DND-41 (cell line): ENCODE measurements at regions not wholly inside any gene's neighbourhood (a gene's known extent, or its start where the extent isn't known, plus 50 kb on each side); places are given as distances from the start of the nearest gene placed in this dataset.

Source experiments
- ATAC-seq: fragments of 200-7000 bp; cut with Tn5 transposase; 3 replicates; pipeline ENCODE4 v1.9.1; 2021; ENCODE audit warnings: low read depth; ENCODE audit not compliant: insufficient read depth
- DNase-seq: peaks from one replicate; pipeline ENCODE4 v3.0.0-alpha.2; 2020
- H2AFZ ChIP-seq: 2 replicates; pipeline ENCODE4 v1.6.0; 2012; ENCODE audit warnings: low read depth, low read length
- H3K27ac ChIP-seq: 2 replicates; pipeline ENCODE4 v1.5.1; 2012; ENCODE audit warnings: low read length, inconsistent platforms
- H3K27me3 ChIP-seq: fragments of 200-600 bp; sonication (generic); 2 replicates; pipeline ENCODE4 v1.6.0; 2012; ENCODE audit warnings: low read length, mild to moderate bottlenecking, inconsistent platforms; ENCODE audit not compliant: insufficient read depth, poor library complexity
- H3K36me3 ChIP-seq: 2 replicates; pipeline ENCODE4 v1.5.1; 2012; ENCODE audit warnings: low read length, inconsistent platforms; ENCODE audit not compliant: insufficient read depth
- H3K4me1 ChIP-seq: 2 replicates; pipeline ENCODE4 v1.5.1; 2012; ENCODE audit warnings: mild to moderate bottlenecking, low read length; ENCODE audit not compliant: insufficient read depth
- H3K4me2 ChIP-seq: 2 replicates; pipeline ENCODE4 v1.6.0; 2012; ENCODE audit warnings: mild to moderate bottlenecking, moderate library complexity, low read length, inconsistent platforms; ENCODE audit not compliant: insufficient read depth
- H3K4me3 ChIP-seq, 2 experiments: fragments of 200-600 bp in 1 of 2; shearing (Covaris generic) in 1 of 2; 2 replicates each; pipeline ENCODE4 v1.5.1; 2012 to 2016; ENCODE audit warnings: inconsistent platforms in 2 of 2, low read length in 2 of 2, mild to moderate bottlenecking in 2 of 2, low read depth in 1 of 2, moderate library complexity in 1 of 2
- H3K79me2 ChIP-seq: 2 replicates; pipeline ENCODE4 v1.6.0; 2012; ENCODE audit warnings: low read length, inconsistent platforms; ENCODE audit not compliant: insufficient read depth
- H3K9ac ChIP-seq: 2 replicates; pipeline ENCODE4 v1.6.0; 2012; ENCODE audit warnings: low read depth, mild to moderate bottlenecking, inconsistent platforms, low read length, moderate library complexity
- H3K9me3 ChIP-seq: 2 replicates; pipeline ENCODE4 v1.5.1; 2012; ENCODE audit warnings: low read length, moderate library complexity, mild to moderate bottlenecking, inconsistent platforms; ENCODE audit not compliant: insufficient read depth, severe bottlenecking
- H4K20me1 ChIP-seq: 2 replicates; pipeline ENCODE4 v1.6.0; 2012; ENCODE audit warnings: low read length; ENCODE audit not compliant: insufficient read depth
- CTCF ChIP-seq: IDR thresholded peaks from 2 replicates; pipeline ENCODE4 v1.5.1; 2012; ENCODE audit warnings: borderline replicate concordance, low read length, moderate library complexity, mild to moderate bottlenecking; ENCODE audit not compliant: poor library complexity, severe bottlenecking; ENCODE audit errors: extremely low read depth
- EZH2 ChIP-seq: IDR thresholded peaks from 3 replicates; pipeline ENCODE4 v1.6.1; 2012; ENCODE audit warnings: borderline replicate concordance, low read depth, mild to moderate bottlenecking, moderate library complexity, low read length, inconsistent platforms; ENCODE audit not compliant: severe bottlenecking

- no peaks in the 10 kb centered on the region for H4K20me1 ChIP-seq
- H2AFZ ChIP-seq = no peak overlapping the region
- H3K27me3 ChIP-seq = no peaks in the 10 kb centered on the region
- H3K4me3 ChIP-seq = no peak overlapping the region
- H3K4me1 ChIP-seq = no peaks in the 10 kb centered on the region
- no peak overlapping the region for H3K27ac ChIP-seq
- no peak for DNase-seq
- ATAC-seq = no peak
- no peaks in the 10 kb centered on the region for H3K36me3 ChIP-seq
- no peak for TF ChIP-seq CTCF
- no peak for TF ChIP-seq EZH2
- H3K79me2 ChIP-seq = no peaks in the 10 kb centered on the region
- no peaks in the 10 kb centered on the region for H3K9me3 ChIP-seq
- H3K4me2 ChIP-seq = no peak overlapping the region
- no peak overlapping the region for H3K9ac ChIP-seq
Observed at GRCh38 chr4:171599628-171600027, 213.6 kb upstream of the GALNTL6 start.

GRCh38 chr4:171594293-171594692 is 218.9 kb upstream of the GALNTL6 start:
- DNase-seq (no peak), ATAC-seq (no peak)
- Histone ChIP-seq H3K27me3 (no peaks in the 10 kb centered on the region), H3K36me3 (no peaks in the 10 kb centered on the region), H3K4me2 (no peak overlapping the region), H3K4me3 (no peak overlapping the region), H4K20me1 (no peaks in the 10 kb centered on the region), H3K9me3 (no peaks in the 10 kb centered on the region), H2AFZ (no peak overlapping the region), H3K4me1 (no peaks in the 10 kb centered on the region), H3K79me2 (no peaks in the 10 kb centered on the region), H3K9ac (no peak overlapping the region), H3K27ac (no peak overlapping the region)
- TF ChIP-seq CTCF (no peak), EZH2 (no peak)

GRCh38 chr4:171590716-171591115 is 222.5 kb upstream of the GALNTL6 start:
- no peak overlapping the region for H3K27ac ChIP-seq
- H3K9ac ChIP-seq = no peak overlapping the region
- H3K4me1 ChIP-seq = no peaks in the 10 kb centered on the region
- no peak overlapping the region for H3K4me3 ChIP-seq
- no peaks in the 10 kb centered on the region for H3K36me3 ChIP-seq
- TF ChIP-seq CTCF (no peak), EZH2 (no peak)
- no peaks in the 10 kb centered on the region for H3K27me3 ChIP-seq
- no peaks in the 10 kb centered on the region for H3K79me2 ChIP-seq
- no peak for ATAC-seq
- DNase-seq = no peak
- H3K9me3 ChIP-seq = no peaks in the 10 kb centered on the region
- no peak overlapping the region for H3K4me2 ChIP-seq
- H4K20me1 ChIP-seq = no peaks in the 10 kb centered on the region
- H2AFZ ChIP-seq = no peak overlapping the region

GRCh38 chr4:171588764-171589163 is 224.4 kb upstream of the GALNTL6 start:
- DNase-seq (no peak), ATAC-seq (no peak)
- no peak overlapping the region for H3K9ac ChIP-seq
- H3K4me3 ChIP-seq = no peak overlapping the region
- H3K4me2 ChIP-seq = no peak overlapping the region
- no peaks in the 10 kb centered on the region for H3K36me3 ChIP-seq
- TF ChIP-seq CTCF (no peak), EZH2 (no peak)
- no peaks in the 10 kb centered on the region for H3K79me2 ChIP-seq
- no peaks in the 10 kb centered on the region for H3K4me1 ChIP-seq
- H3K9me3 ChIP-seq = no peaks in the 10 kb centered on the region
- H3K27me3 ChIP-seq = no peaks in the 10 kb centered on the region
- no peak overlapping the region for H3K27ac ChIP-seq
- no peaks in the 10 kb centered on the region for H4K20me1 ChIP-seq
- H2AFZ ChIP-seq = no peak overlapping the region
